Inflammatory macrophage treated with lipopolysaccharide for 1 hour (primary cell): ENCODE measurements at regions not wholly inside any gene's neighbourhood (a gene's known extent, or its start where the extent isn't known, plus 50 kb on each side); places are given as distances from the start of the nearest gene placed in this dataset.

ENCODE experiments used
- DNase-seq, 2 donors: peaks; one replicate each; pipeline ENCODE4 v3.0.0-alpha.2; 2020 to 2022

DNA sequence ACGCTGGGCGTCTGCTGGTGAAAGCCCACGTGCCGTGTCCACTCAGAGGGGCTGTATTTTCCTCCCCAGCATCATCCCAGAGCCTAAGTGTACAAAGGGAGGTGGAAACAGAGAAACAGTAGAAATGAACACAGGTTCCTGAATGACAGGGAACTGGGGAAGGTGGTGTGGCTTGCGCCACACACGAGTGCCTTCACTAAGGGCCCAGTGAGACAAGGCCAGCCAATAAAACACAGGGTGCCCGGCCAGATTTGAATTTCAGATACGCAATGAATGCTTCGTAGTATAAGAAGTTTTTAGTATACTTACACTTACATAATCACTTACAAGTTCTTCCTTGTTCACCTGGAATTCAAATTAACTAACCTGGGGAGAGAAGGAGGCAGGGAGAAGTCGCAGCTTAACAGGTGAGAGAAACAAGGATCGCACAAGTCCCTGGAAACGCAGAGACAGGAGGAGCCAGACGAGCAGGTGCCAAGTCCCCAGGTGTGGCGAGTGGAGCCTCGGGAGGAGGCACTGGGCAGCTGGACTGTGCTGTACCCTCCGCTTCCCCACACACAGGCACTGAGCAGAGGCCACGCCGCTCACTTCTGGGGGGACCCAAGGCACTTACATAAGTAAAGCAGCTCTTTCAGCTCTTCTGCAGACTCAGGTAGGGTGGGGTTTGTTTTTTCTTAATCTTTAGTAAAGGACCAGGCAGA, 105.2 kb upstream of the MGMT start:
- no peak for DNase-seq

GRCh38 chr10:129364949-129365348, 102.1 kb upstream of the MGMT start:
- no peak for DNase-seq

- DNase-seq, result peak in 1 of 2 donors; percentile 2
Measured at GRCh38 chr10:129365767-129366402, 101.2 kb upstream of the MGMT start.

DNA sequence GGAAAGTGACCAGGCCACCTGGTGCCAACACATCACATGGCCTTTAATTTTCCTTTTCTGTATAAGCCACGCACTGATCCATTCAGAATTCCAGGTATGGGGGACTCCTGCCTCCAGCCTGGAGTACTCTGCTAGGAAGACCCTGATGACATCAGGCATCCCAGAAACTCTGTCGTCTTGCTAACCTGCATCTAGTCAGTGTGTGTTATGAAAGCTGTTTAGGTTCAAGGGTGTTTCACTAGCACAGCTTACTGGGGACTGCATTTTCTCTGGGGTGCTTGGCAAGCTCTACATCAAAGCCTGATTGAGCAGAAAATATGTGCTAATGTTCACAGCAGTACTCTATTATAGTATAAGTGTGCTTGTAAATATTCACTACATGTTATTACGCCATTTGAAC, 100.6 kb upstream of the MGMT start:
- DNase-seq, result no peak

GRCh38 chr10:129369566-129369965, 97.5 kb upstream of the MGMT start:
- DNase-seq, result no peak

- DNase-seq, result no peak
Measured at GRCh38 chr10:129371541-129371940, 95.5 kb upstream of the MGMT start.

DNA sequence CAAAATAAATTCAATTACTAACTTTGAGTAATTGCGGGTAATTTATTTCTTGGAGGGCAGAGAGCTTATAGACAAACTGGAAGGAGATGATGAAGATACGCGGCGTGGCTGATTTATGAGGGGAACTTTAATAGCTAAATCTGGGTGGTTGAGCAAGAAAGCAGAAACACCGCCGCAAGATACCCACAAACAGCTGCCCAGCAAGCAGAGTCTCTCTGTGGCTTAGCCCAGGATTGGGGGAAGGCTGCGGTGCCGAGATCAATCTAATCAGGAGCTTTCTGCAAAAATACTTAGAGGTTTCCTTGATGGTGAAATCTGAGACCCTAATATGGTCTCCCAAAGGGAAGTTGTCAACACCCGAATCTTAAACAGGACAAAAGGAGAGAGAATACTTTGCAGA, 94.9 kb upstream of the MGMT start:
- DNase-seq, result no peak

DNA sequence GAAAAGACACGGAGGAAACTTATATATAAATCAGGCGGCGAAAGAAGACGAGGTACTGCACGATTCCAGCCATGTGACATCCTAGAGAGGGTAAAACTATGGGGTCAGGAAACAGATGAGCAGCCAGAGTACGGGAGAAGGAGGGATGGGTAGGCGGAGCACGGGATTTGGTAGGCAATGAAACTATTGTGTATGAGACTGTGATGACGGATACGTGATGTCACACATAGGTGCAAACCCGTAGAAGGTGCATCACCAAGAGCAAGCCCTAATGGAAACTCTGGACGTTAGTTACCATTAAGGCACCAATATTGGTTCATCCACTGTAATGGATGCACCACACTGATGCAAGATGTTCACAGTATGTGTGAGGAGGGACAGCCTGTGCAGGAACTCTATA, 93.8 kb upstream of the MGMT start:
- no peak for DNase-seq

GRCh38 chr10:129373718-129374117, 93.3 kb upstream of the MGMT start:
- DNase-seq, result no peak

- no peak for DNase-seq
Measured at GRCh38 chr10:129375171-129375570, 91.9 kb upstream of the MGMT start.

GRCh38 chr10:129375912-129376311, 91.1 kb upstream of the MGMT start:
- no peak for DNase-seq

- DNase-seq, result no peak
Measured at GRCh38 chr10:129380279-129380678, 86.8 kb upstream of the MGMT start.

- DNase-seq, result no peak
Measured at GRCh38 chr10:129381741-129382140, 85.3 kb upstream of the MGMT start.

DNA sequence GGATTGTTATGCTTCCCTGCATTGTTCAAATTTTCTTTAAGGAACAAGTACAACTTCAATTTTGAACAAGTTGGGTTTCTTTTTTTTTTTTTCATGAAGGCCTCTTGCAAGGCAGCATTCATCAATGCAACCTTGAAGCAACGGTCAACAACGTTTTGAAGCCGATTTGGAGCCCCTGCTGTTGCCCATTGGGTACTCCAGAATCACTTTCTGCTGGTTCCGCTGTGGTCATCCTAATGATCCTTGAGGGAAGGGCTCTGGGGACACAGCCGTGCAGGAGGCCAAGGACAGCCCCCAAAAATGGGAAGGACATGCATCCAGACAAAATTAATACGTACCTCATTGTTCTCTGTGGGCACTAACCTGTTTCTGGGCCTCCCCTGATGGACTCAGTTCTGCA, 84.6 kb upstream of the MGMT start:
- DNase-seq, result no peak

- DNase-seq, result no peak
Measured at GRCh38 chr10:129383651-129384050, 83.4 kb upstream of the MGMT start.

DNA sequence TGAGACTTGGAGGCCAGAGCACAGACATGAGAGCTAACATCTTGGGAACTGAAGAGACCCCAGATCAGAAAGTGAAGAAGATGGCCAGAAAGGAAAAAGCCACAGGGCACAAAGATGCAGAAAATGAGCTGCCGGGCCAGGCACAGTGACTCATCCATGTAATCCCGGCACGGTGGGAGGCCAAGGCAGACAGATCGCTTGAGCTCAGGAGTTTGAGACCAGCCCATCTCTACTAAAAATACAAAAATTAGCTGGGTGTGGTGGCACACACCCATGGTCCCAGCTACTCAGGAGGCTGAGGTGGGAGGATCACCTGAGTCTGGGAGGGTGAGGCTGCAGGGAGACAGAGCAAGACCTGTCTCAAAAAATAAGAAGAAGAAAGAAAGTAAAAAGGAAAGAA, 81.4 kb upstream of the MGMT start:
- no peak for DNase-seq

DNA sequence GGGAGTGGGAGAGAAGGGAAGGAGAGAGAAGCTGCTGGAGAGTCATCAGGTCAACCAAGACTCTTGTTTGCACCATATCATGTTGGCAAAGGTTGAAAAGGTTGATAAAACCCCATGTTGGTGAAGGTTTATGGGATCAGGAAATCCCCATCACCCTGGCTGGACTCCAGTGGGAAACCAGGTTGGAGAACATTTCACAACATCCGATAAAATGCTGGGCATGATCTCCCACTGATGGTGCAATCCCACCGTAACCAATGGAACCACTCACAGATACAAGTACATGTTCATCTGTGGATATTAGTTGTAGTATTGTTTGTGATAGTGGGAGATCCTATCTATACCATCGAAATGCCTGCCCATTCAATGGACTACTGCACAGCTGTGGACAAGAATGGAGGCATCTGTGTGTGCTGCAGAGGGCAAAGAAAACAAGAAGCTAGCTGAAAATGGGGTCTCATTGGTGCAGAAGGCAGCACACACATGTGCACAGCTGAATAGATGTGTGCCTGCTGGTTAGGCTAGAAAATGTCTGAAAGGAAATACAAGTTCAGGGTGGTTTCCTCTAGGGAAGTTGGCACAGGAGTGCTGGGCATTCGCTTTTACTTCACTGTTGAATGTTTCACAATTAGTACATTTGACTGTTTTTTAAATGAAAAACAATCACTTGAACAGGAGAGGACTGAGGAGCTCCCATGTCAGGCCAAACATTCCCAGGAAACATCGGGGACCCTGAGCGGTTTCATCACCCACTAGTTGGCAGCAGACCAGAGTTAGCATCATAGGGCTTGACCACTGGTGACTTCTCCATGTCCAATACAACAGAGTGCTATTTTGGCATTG, 80.4 kb upstream of the MGMT start:
- DNase-seq, result no peak

GRCh38 chr10:129387258-129387525, 79.8 kb upstream of the MGMT start:
- no peak for DNase-seq

DNA sequence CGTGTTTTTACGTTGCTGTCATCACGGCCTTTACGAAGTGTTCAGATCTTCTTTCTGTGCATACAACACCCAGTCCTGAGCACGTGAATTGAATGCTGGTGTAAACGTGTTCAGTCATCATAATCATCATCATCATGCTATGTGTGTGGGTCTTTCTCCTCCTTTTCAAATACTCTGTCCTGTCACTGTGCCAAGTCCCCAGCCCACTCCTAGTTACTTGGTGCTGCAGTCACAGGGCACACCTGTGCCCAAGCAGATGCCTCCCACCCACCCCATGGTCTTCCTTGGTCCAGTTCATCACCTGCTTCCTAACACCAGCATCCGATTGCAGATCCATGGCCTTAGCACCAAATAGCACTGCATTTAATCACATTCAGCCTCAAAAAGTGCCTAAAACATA, 78.6 kb upstream of the MGMT start:
- DNase-seq, result no peak

DNA sequence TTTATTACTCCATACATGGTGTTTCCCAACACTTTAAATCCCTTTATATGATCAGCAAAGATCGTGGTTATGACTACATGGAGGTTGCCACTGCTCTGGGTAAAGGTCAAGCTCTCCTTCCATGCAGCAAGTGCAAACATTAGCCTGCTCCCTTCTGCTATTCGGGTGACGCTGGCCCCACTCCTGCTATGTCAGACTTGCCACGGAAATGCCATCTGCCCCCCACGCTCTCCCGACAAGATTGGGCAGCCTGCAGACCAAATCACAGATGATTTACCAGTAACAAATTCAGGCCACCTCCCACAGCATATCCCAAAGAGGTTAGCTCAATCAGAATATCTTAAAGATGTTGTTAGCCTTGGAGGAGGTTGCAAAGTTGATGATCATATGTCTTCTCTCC, 77.8 kb upstream of the MGMT start:
- no peak for DNase-seq

DNA sequence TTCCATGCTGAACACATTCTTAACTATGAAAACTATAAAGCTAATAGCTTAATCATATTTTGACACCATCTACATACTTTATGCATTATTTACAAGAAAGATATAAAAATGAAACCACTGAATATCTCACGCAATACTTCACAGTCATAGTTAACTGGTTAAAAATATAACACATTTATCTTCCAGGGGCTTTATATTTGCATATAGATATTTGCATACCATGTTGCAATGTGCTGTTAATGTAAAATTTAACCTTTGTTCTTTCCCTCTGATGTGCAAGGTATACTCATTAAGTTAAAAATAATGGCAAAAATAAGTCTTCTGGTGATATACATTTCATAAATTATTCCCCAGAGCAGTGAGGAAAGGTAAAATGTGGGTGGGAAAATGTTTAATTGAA, 76.9 kb upstream of the MGMT start:
- no peak for DNase-seq

DNA sequence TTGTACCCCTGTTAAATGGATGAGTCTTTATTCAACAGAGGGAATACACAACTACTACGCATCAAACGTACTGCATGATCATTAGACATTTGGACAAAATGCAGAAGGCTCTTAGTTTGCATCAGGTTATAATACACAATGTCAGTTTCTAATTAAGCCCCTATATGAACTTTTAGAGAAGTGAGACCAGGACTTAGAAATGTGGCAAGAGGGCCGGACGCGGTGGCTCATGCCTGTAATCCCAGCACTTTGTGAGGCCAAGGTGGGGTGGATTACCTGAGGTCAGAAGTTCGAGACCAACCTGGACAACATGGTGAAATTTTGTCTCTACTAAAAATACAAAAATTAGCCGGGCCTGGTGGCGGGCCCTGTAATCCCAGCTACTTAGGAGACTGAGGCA, 76.3 kb upstream of the MGMT start:
- no peak for DNase-seq

- no peak for DNase-seq
Measured at GRCh38 chr10:129391464-129391863, 75.6 kb upstream of the MGMT start.

DNA sequence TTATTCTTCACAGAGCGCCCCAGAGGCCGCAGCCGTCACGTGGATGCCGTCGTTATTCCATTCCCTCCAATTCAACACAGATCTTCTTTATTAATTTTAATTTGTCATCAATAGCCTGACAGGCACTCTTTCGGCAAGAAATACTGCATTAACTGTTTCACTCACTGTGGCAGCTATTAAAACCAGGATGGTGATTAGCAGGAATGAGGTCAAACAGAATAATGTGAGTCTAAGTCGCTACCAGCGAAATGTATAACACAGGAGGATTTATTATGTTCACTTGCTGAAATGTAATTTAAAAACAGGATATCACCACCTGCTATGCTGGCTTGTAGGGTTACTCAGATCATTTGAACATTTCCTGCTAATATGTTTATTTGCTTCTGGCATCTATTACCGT, 74.2 kb upstream of the MGMT start:
- DNase-seq, result no peak
